HFFc6 (cell line): ENCODE measurements at regions not wholly inside any gene's neighbourhood (a gene's known extent, or its start where the extent isn't known, plus 50 kb on each side); places are given as distances from the start of the nearest gene placed in this dataset.

Experiments
- DNase-seq: peaks from one replicate; pipeline ENCODE4 v3.0.0-alpha.2; 2018
- H3K27ac Mint-ChIP-seq: 2 replicates; pipeline ENCODE4 v1.8.0; 2020; ENCODE audit warnings: mild to moderate bottlenecking, mixed read lengths
- H3K27me3 Mint-ChIP-seq: 2 replicates; pipeline ENCODE4 v1.8.0; 2021; ENCODE audit warnings: mild to moderate bottlenecking, moderate library complexity, mixed read lengths; ENCODE audit not compliant: insufficient read depth
- H3K36me3 Mint-ChIP-seq: 2 replicates; pipeline ENCODE4 v1.8.0; 2021; ENCODE audit warnings: low read depth, mixed read lengths
- H3K4me1 Mint-ChIP-seq: 2 replicates; pipeline ENCODE4 v1.8.0; 2020; ENCODE audit warnings: low read depth, mixed read lengths
- H3K4me3 Mint-ChIP-seq: 2 replicates; pipeline ENCODE4 v1.8.0; 2020; ENCODE audit warnings: mild to moderate bottlenecking, moderate library complexity, mixed read lengths
- H3K9me3 Mint-ChIP-seq: 2 replicates; pipeline ENCODE4 v1.8.0; 2020; ENCODE audit warnings: mild to moderate bottlenecking, mixed read lengths
- TF ChIP-seq, protein P1 (sequence below): fragments of 200-600 bp; sonication (generic); IDR thresholded peaks from 2 replicates; pipeline ENCODE4 v1.5.0; 2021; ENCODE audit warnings: antibody characterized with exemption, mild to moderate bottlenecking

- H3K27ac Mint-ChIP-seq, result no peak overlapping the region
- peaks cover 6% of the 10 kb centered on the region; the same call in 1 of the 2 replicates for H3K9me3 Mint-ChIP-seq
- H3K4me3 Mint-ChIP-seq, result no peak overlapping the region
- H3K36me3 Mint-ChIP-seq, result no peaks in the 10 kb centered on the region
- no peaks in the 10 kb centered on the region for H3K4me1 Mint-ChIP-seq
- TF ChIP-seq, protein P1, sequence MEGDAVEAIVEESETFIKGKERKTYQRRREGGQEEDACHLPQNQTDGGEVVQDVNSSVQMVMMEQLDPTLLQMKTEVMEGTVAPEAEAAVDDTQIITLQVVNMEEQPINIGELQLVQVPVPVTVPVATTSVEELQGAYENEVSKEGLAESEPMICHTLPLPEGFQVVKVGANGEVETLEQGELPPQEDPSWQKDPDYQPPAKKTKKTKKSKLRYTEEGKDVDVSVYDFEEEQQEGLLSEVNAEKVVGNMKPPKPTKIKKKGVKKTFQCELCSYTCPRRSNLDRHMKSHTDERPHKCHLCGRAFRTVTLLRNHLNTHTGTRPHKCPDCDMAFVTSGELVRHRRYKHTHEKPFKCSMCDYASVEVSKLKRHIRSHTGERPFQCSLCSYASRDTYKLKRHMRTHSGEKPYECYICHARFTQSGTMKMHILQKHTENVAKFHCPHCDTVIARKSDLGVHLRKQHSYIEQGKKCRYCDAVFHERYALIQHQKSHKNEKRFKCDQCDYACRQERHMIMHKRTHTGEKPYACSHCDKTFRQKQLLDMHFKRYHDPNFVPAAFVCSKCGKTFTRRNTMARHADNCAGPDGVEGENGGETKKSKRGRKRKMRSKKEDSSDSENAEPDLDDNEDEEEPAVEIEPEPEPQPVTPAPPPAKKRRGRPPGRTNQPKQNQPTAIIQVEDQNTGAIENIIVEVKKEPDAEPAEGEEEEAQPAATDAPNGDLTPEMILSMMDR, result no peak
- no peak for DNase-seq
- H3K27me3 Mint-ChIP-seq, result no peaks in the 10 kb centered on the region; the same call in 1 of the 2 replicates
These were observed 101.8 kb downstream of the CETN3 start for GRCh38 chr5:90307782-90308181.

DNA sequence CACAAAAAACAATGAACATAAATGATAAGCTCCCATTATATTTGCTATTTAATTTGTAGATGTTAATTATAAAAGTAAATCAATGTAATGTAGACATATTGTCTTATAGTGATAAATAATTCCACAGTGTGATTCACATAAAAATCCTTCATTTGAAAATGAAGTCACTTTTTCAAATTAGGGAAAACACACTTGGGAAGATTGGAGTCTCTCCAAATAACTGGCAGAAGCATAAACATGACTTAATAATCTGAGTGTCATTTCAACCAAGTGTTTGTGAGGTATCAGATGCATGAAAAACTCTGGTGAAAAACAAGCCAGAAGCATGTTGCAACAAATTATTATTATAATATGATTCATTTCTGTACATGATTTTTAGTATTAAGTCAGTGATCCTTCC is 102.2 kb downstream of the CETN3 start:
- peaks cover 6% of the 10 kb centered on the region; the same call in 1 of the 2 replicates for H3K9me3 Mint-ChIP-seq
- H3K4me1 Mint-ChIP-seq, result no peaks in the 10 kb centered on the region
- H3K27me3 Mint-ChIP-seq, result no peaks in the 10 kb centered on the region; the same call in 1 of the 2 replicates
- no peak overlapping the region for H3K27ac Mint-ChIP-seq
- no peaks in the 10 kb centered on the region for H3K36me3 Mint-ChIP-seq
- DNase-seq, result no peak
- TF ChIP-seq, protein P1, result no peak
- H3K4me3 Mint-ChIP-seq, result no peak overlapping the region

GRCh38 chr5:90306613-90307012 is 102.9 kb downstream of the CETN3 start:
- DNase-seq, result no peak
- no peak overlapping the region for H3K4me3 Mint-ChIP-seq
- no peak overlapping the region for H3K27ac Mint-ChIP-seq
- H3K4me1 Mint-ChIP-seq, result no peaks in the 10 kb centered on the region
- peaks cover 6% of the 10 kb centered on the region; the same call in 1 of the 2 replicates for H3K9me3 Mint-ChIP-seq
- H3K27me3 Mint-ChIP-seq, result no peaks in the 10 kb centered on the region; the same call in 1 of the 2 replicates
- H3K36me3 Mint-ChIP-seq, result no peaks in the 10 kb centered on the region
- TF ChIP-seq, protein P1, result no peak

- no peaks in the 10 kb centered on the region for H3K4me1 Mint-ChIP-seq
- H3K36me3 Mint-ChIP-seq, result no peaks in the 10 kb centered on the region
- TF ChIP-seq, protein P1, result no peak
- no peaks in the 10 kb centered on the region; the same call in 1 of the 2 replicates for H3K27me3 Mint-ChIP-seq
- H3K9me3 Mint-ChIP-seq, result 0 out of 2 replicates have a peak, but pooled peaks cover 6% of the 10 kb centered on the region
- H3K4me3 Mint-ChIP-seq, result no peak overlapping the region
- DNase-seq, result no peak
- H3K27ac Mint-ChIP-seq, result no peak overlapping the region
These were observed 104.4 kb downstream of the CETN3 start for GRCh38 chr5:90305041-90305720.

DNA sequence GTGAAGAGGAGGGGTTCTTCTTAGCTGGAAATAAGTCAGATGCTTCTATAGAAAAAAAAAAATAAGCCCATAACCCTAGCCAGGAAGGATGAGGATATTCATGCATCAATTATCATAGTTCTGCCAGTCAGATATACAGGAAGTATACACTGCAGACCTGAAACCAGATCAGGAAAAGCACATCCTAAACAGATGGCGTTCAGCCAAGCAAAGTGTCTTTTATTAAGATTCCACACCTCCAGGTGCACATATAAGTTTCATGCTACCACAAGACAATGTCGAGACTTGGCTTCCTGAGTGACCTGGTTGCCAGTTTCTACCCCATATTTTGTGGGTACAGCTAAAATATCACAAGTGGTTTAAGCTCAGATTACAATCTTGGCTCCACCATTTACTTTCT is 108.3 kb downstream of the CETN3 start:
- Mint-ChIP-seq H3K4me1 (no peaks in the 10 kb centered on the region), H3K27me3 (no peaks in the 10 kb centered on the region; the same call in 1 of the 2 replicates), H3K27ac (no peak overlapping the region), H3K9me3 (0 out of 2 replicates have a peak, but pooled peaks cover 6% of the 10 kb centered on the region), H3K36me3 (no peaks in the 10 kb centered on the region), H3K4me3 (no peak overlapping the region)
- DNase-seq, result no peak
- TF ChIP-seq, protein P1, result no peak
